ENCODE measurements at regions not wholly inside any gene's neighbourhood (a gene's known extent, or its start where the extent isn't known, plus 50 kb on each side); places are given as distances from the start of the nearest gene placed in this dataset.
"Not testable (repeated sequence)": the region's sequence is repeated elsewhere in the genome, so short reads cannot be mapped to it uniquely, and the experiment has no call there.

GRCh38 chr2:239833269-239834109 is 191.7 kb downstream of the NDUFA10 start:
- no peak for DNase-seq (ENCODE audit: low read depth in 2 of 2)

- DNase-seq (ENCODE audit: low read depth in 2 of 2): no peak
Observed at GRCh38 chr2:239832490-239833268, 192.5 kb downstream of the NDUFA10 start.

- DNase-seq (ENCODE audit: low read depth in 2 of 2): no peak
Observed at GRCh38 chr2:239831861-239832489, 193.2 kb downstream of the NDUFA10 start.

- no peak for DNase-seq (ENCODE audit: low read depth in 2 of 2)
Observed at GRCh38 chr2:239831001-239831731, 194.0 kb downstream of the NDUFA10 start.

- DNase-seq (ENCODE audit: low read depth in 2 of 2): no peak
Observed at GRCh38 chr2:239830121-239831000, 194.8 kb downstream of the NDUFA10 start.

- DNase-seq (ENCODE audit: low read depth in 2 of 2): no peak
Observed at GRCh38 chr2:239829326-239829725, 195.8 kb downstream of the NDUFA10 start.

GRCh38 chr2:239828973-239829275 is 196.2 kb downstream of the NDUFA10 start:
- not testable (repeated sequence) for DNase-seq (ENCODE audit: low read depth in 2 of 2)

GRCh38 chr2:239828192-239828972 is 196.8 kb downstream of the NDUFA10 start:
- DNase-seq (ENCODE audit: low read depth in 2 of 2): no peak

- DNase-seq (ENCODE audit: low read depth in 2 of 2): no peak
Observed at GRCh38 chr2:239827523-239827890, 197.6 kb downstream of the NDUFA10 start.

- no peak for DNase-seq (ENCODE audit: low read depth in 2 of 2)
Observed at GRCh38 chr2:239826786-239827522, 198.2 kb downstream of the NDUFA10 start.

- DNase-seq (ENCODE audit: low read depth in 2 of 2): no peak
Observed at GRCh38 chr2:239826376-239826775, 198.8 kb downstream of the NDUFA10 start.

GRCh38 chr2:239825705-239825979 is 199.5 kb downstream of the NDUFA10 start:
- no peak for DNase-seq (ENCODE audit: low read depth in 2 of 2)

GRCh38 chr2:239824866-239825704 is 200.1 kb downstream of the NDUFA10 start:
- no peak for DNase-seq (ENCODE audit: low read depth in 2 of 2)

- DNase-seq (ENCODE audit: low read depth in 2 of 2): no peak
Observed at GRCh38 chr2:239824046-239824694, 201.0 kb downstream of the NDUFA10 start.

- DNase-seq (ENCODE audit: low read depth in 2 of 2): no peak
Observed at GRCh38 chr2:239822146-239822831, 202.9 kb downstream of the NDUFA10 start.

GRCh38 chr2:239821694-239822075 is 203.5 kb downstream of the NDUFA10 start:
- no peak for DNase-seq (ENCODE audit: low read depth in 2 of 2)

GRCh38 chr2:239820836-239821693 is 204.1 kb downstream of the NDUFA10 start:
- no peak for DNase-seq (ENCODE audit: low read depth in 2 of 2)

All from fibroblast of skin of left quadriceps (primary cell).